Retinal pigment epithelial cell (primary cell): ENCODE measurements at regions not wholly inside any gene's neighbourhood (a gene's known extent, or its start where the extent isn't known, plus 50 kb on each side); places are given as distances from the start of the nearest gene placed in this dataset.

Experiments used
- DNase-seq: peaks from one replicate; pipeline ENCODE4 v3.0.0-alpha.2; 2010; ENCODE audit warnings: low read depth
- H3K4me3 ChIP-seq: 2 replicates; pipeline ENCODE4 v1.5.1; 2011; ENCODE audit warnings: mild to moderate bottlenecking, low read length, control low read depth, moderate library complexity
- CTCF ChIP-seq: conservative IDR thresholded peaks from 2 replicates; pipeline ENCODE4 v1.5.1; 2011; ENCODE audit warnings: low read depth, low read length, control low read depth, inconsistent platforms

- peak; percentile 9 for TF ChIP-seq CTCF
- no peak overlapping the region for H3K4me3 ChIP-seq
- DNase-seq = no peak
Measured at GRCh38 chr18:7367336-7367735, 136.4 kb downstream of the LRRC30 start.

DNA sequence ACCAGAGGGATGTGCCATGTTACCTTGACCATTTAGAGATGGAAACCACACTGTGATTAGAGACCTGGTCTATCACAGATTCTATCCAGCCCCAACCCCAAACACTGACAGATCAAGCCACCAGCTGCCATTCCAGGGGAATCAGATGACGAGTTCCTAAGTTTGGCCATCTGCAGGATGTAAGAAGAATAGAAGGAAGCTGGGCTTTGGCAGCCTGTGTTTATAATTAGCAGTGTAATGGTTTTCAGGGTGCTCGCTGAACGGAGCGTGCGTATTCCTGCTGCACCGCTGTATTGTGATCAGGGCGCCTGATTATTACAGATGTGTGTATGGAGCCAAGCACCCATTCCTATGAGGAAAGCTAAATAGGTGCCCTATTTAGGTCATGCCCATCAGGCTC, 138.1 kb downstream of the LRRC30 start:
- TF ChIP-seq CTCF = no peak
- no peak for DNase-seq
- H3K4me3 ChIP-seq = no peak overlapping the region

DNA sequence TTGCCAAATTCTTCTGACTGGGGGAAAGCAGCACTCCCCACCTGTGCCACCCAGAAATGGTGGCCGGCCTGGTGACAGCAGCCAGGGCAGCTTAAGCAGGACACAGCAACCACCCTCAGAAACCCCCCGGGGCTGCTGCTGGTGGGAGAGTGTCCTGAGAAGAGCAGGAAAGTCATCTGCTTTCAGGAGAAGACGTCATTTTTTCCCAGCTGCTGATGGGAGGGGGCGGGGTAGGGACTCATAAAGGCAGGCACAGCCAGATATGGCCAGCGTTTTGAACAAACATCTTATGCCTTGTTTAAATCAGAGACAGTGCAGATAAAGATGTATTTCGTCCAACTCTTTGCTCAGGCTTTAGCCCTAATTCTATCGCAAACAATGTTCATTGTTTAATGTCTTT, 139.5 kb downstream of the LRRC30 start:
- no peak overlapping the region for H3K4me3 ChIP-seq
- DNase-seq = no peak

DNA sequence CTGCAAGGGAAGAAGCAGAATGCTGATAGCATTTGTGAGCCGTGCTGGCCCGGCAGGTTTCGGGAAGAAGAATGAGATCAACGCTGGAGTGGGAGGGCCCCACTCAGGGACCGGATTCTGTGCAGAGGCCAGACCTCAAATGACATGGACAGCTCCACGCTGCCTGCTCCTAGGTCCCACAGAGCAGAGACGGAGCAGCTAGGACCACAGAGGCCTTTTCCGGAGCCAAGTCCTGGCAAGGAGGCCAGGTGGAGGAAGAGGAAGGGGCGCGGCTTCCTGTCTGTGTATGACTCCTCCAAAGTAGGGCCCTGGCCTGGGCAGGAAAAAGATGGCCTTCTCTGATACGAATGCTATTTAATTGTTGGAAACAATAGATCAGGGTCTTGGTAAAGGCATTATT, 139.9 kb downstream of the LRRC30 start:
- no peak overlapping the region for H3K4me3 ChIP-seq
- no peak for DNase-seq

More for the DNA sequence above, 139.5 kb downstream of the LRRC30 start:
- no peak for TF ChIP-seq CTCF

DNA sequence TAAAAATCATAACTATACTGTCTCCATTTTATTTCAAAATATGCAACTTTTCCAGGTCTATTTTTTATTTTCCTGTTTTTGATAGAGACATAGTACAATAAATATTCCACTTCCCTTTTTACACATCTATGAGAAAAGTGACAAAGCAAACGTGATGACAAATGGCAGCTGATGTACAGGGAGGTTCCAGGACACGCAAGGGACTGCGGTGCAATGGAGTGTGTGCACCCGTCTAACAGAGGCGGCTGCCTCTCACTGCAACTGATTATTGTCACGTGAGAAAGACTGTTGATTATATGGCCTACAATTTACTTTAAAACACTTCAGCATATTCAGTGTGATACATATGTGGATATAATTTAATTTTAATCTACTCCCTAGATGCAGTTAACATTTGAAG, 142.6 kb downstream of the LRRC30 start:
- TF ChIP-seq CTCF = no peak
- no peak overlapping the region for H3K4me3 ChIP-seq
- no peak for DNase-seq

More for the DNA sequence above, 139.9 kb downstream of the LRRC30 start:
- TF ChIP-seq CTCF = no peak

- no peak for DNase-seq
- no peak overlapping the region for H3K4me3 ChIP-seq
- TF ChIP-seq CTCF = no peak
Measured at GRCh38 chr18:7381307-7381706, 150.4 kb downstream of the LRRC30 start.

- H3K4me3 ChIP-seq = no peak overlapping the region
- no peak for DNase-seq
- no peak for TF ChIP-seq CTCF
Measured at GRCh38 chr18:7382328-7383001, 151.6 kb downstream of the LRRC30 start.
